Astrocyte of the spinal cord (primary cell): ENCODE measurements at regions not wholly inside any gene's neighbourhood (a gene's known extent, or its start where the extent isn't known, plus 50 kb on each side); places are given as distances from the start of the nearest gene placed in this dataset.

Source experiments
- DNase-seq: peaks from one replicate; pipeline ENCODE4 v3.0.0; 2011; ENCODE audit warnings: low read depth, low spot score
- H3K4me3 ChIP-seq: 2 replicates; pipeline ENCODE4 v1.5.1; 2011; ENCODE audit warnings: low read depth, mild to moderate bottlenecking, low read length, moderate library complexity
- in situ Hi-C: cut with HindIII; loops from 2 replicates; pipeline ENCODE4 v1.10.0; 2017; ENCODE audit warnings: low sequenced_read_pairs
- TF ChIP-seq, protein P1 (sequence below): IDR thresholded peaks from 2 replicates; pipeline ENCODE4 v1.5.1; 2012; ENCODE audit warnings: low read depth, mild to moderate bottlenecking, low read length, inconsistent platforms

DNA sequence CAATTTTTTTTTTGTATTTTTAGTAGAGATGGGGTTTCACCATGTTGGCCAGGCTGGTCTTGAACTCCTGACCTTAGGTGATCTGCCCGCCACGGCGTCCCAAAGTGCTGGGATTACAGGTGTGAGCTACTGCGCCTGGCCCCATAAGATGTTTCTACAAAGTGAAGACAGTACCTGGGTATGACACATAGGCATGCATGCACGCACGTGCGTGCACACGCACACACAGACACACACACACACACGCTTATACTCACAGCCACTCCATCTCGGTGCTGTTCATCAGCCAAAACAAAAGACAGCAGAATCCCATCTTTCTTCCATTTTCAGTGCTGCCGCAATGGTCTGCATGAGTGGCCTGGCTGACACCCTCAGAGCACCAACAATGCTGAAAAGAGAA is 63.9 kb downstream of the VCPKMT start:
- no peak for DNase-seq
- no peak overlapping the region for H3K4me3 ChIP-seq
- in situ Hi-C loops: no loop called here
- TF ChIP-seq, protein P1, sequence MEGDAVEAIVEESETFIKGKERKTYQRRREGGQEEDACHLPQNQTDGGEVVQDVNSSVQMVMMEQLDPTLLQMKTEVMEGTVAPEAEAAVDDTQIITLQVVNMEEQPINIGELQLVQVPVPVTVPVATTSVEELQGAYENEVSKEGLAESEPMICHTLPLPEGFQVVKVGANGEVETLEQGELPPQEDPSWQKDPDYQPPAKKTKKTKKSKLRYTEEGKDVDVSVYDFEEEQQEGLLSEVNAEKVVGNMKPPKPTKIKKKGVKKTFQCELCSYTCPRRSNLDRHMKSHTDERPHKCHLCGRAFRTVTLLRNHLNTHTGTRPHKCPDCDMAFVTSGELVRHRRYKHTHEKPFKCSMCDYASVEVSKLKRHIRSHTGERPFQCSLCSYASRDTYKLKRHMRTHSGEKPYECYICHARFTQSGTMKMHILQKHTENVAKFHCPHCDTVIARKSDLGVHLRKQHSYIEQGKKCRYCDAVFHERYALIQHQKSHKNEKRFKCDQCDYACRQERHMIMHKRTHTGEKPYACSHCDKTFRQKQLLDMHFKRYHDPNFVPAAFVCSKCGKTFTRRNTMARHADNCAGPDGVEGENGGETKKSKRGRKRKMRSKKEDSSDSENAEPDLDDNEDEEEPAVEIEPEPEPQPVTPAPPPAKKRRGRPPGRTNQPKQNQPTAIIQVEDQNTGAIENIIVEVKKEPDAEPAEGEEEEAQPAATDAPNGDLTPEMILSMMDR: no peak

- in situ Hi-C loops: no loop called here
Observed at GRCh38 chr14:50053935-50054334, 62.4 kb downstream of the VCPKMT start.

GRCh38 chr14:50055461-50056228 is 60.7 kb downstream of the VCPKMT start:
- no peak overlapping the region for H3K4me3 ChIP-seq
- in situ Hi-C loops: no loop called here
- DNase-seq: no peak
- TF ChIP-seq, protein P1: peak; percentile 8

More at GRCh38 chr14:50053935-50054334, 62.4 kb downstream of the VCPKMT start:
- no peak overlapping the region for H3K4me3 ChIP-seq
- TF ChIP-seq, protein P1: no peak
- DNase-seq: no peak

- DNase-seq: no peak
- in situ Hi-C loops: no loop called here
- H3K4me3 ChIP-seq: no peak overlapping the region
- TF ChIP-seq, protein P1: no peak
Observed at GRCh38 chr14:50056435-50056834, 59.9 kb downstream of the VCPKMT start.

GRCh38 chr14:50057331-50057730 is 59.0 kb downstream of the VCPKMT start:
- TF ChIP-seq, protein P1: no peak
- in situ Hi-C loops: no loop called here
- DNase-seq: no peak
- no peak overlapping the region for H3K4me3 ChIP-seq

DNA sequence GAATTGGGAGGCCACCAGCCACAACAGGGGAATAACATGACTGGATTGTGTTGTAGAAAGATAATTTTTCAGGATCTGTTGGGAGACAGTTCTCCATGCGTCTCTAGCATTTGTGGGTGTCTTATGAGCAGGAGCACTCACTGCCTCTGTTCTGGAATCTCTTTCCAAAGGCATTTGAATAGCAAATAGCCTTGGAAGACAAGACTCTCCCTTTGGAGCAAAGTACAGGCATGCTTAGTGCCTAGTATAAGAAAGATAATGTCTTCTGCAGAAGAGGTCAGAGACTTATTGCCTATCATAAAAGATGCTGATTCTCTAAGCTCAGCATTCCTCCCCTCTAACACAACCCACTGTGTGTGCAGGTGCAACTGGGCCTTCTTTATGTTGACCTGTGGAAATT is 58.3 kb downstream of the VCPKMT start:
- in situ Hi-C loops: no loop called here
- DNase-seq: no peak
- TF ChIP-seq, protein P1: no peak
- no peak overlapping the region for H3K4me3 ChIP-seq
